DND-41 (cell line): ENCODE measurements at regions not wholly inside any gene's neighbourhood (a gene's known extent, or its start where the extent isn't known, plus 50 kb on each side); places are given as distances from the start of the nearest gene placed in this dataset.

ENCODE experiments used
- ATAC-seq: fragments of 200-7000 bp; cut with Tn5 transposase; 3 replicates; pipeline ENCODE4 v1.9.1; 2021; ENCODE audit warnings: low read depth; ENCODE audit not compliant: insufficient read depth
- DNase-seq: peaks from one replicate; pipeline ENCODE4 v3.0.0-alpha.2; 2020
- H2AFZ ChIP-seq: 2 replicates; pipeline ENCODE4 v1.6.0; 2012; ENCODE audit warnings: low read depth, low read length
- H3K27ac ChIP-seq: 2 replicates; pipeline ENCODE4 v1.5.1; 2012; ENCODE audit warnings: low read length, inconsistent platforms
- H3K27me3 ChIP-seq: fragments of 200-600 bp; sonication (generic); 2 replicates; pipeline ENCODE4 v1.6.0; 2012; ENCODE audit warnings: low read length, mild to moderate bottlenecking, inconsistent platforms; ENCODE audit not compliant: insufficient read depth, poor library complexity
- H3K36me3 ChIP-seq: 2 replicates; pipeline ENCODE4 v1.5.1; 2012; ENCODE audit warnings: low read length, inconsistent platforms; ENCODE audit not compliant: insufficient read depth
- H3K4me1 ChIP-seq: 2 replicates; pipeline ENCODE4 v1.5.1; 2012; ENCODE audit warnings: mild to moderate bottlenecking, low read length; ENCODE audit not compliant: insufficient read depth
- H3K4me2 ChIP-seq: 2 replicates; pipeline ENCODE4 v1.6.0; 2012; ENCODE audit warnings: mild to moderate bottlenecking, moderate library complexity, low read length, inconsistent platforms; ENCODE audit not compliant: insufficient read depth
- H3K4me3 ChIP-seq, 2 experiments: fragments of 200-600 bp in 1 of 2; shearing (Covaris generic) in 1 of 2; 2 replicates each; pipeline ENCODE4 v1.5.1; 2012 to 2016; ENCODE audit warnings: inconsistent platforms in 2 of 2, low read length in 2 of 2, mild to moderate bottlenecking in 2 of 2, low read depth in 1 of 2, moderate library complexity in 1 of 2
- H3K79me2 ChIP-seq: 2 replicates; pipeline ENCODE4 v1.6.0; 2012; ENCODE audit warnings: low read length, inconsistent platforms; ENCODE audit not compliant: insufficient read depth
- H3K9ac ChIP-seq: 2 replicates; pipeline ENCODE4 v1.6.0; 2012; ENCODE audit warnings: low read depth, mild to moderate bottlenecking, inconsistent platforms, low read length, moderate library complexity
- H3K9me3 ChIP-seq: 2 replicates; pipeline ENCODE4 v1.5.1; 2012; ENCODE audit warnings: low read length, moderate library complexity, mild to moderate bottlenecking, inconsistent platforms; ENCODE audit not compliant: insufficient read depth, severe bottlenecking
- H4K20me1 ChIP-seq: 2 replicates; pipeline ENCODE4 v1.6.0; 2012; ENCODE audit warnings: low read length; ENCODE audit not compliant: insufficient read depth
- CTCF ChIP-seq: IDR thresholded peaks from 2 replicates; pipeline ENCODE4 v1.5.1; 2012; ENCODE audit warnings: borderline replicate concordance, low read length, moderate library complexity, mild to moderate bottlenecking; ENCODE audit not compliant: poor library complexity, severe bottlenecking; ENCODE audit errors: extremely low read depth
- EZH2 ChIP-seq: IDR thresholded peaks from 3 replicates; pipeline ENCODE4 v1.6.1; 2012; ENCODE audit warnings: borderline replicate concordance, low read depth, mild to moderate bottlenecking, moderate library complexity, low read length, inconsistent platforms; ENCODE audit not compliant: severe bottlenecking

GRCh38 chr16:82386761-82387160 lies 216.7 kb upstream of the MPHOSPH6 start:
- Histone ChIP-seq H4K20me1 (no peaks in the 10 kb centered on the region), H3K27ac (no peak overlapping the region), H3K9ac (no peak overlapping the region), H3K9me3 (no peaks in the 10 kb centered on the region), H3K79me2 (no peaks in the 10 kb centered on the region), H3K4me1 (no peaks in the 10 kb centered on the region), H3K27me3 (peaks cover 3% of the 10 kb centered on the region), H2AFZ (no peak overlapping the region), H3K36me3 (no peaks in the 10 kb centered on the region), H3K4me2 (no peak overlapping the region), H3K4me3 (no peak overlapping the region)
- DNase-seq (no peak), ATAC-seq (no peak)
- TF ChIP-seq EZH2, result no peak
- no peak for TF ChIP-seq CTCF

GRCh38 chr16:82384949-82385348 lies 214.9 kb upstream of the MPHOSPH6 start:
- H3K27me3 ChIP-seq, result peaks cover 3% of the 10 kb centered on the region
- H3K36me3 ChIP-seq, result no peaks in the 10 kb centered on the region
- no peak overlapping the region for H3K27ac ChIP-seq
- H3K9ac ChIP-seq, result no peak overlapping the region
- no peak for DNase-seq
- TF ChIP-seq EZH2 (no peak), CTCF (no peak)
- H3K4me1 ChIP-seq, result no peaks in the 10 kb centered on the region
- no peaks in the 10 kb centered on the region for H3K9me3 ChIP-seq
- no peak overlapping the region for H2AFZ ChIP-seq
- no peak overlapping the region for H3K4me3 ChIP-seq
- no peak for ATAC-seq
- H4K20me1 ChIP-seq, result no peaks in the 10 kb centered on the region
- no peak overlapping the region for H3K4me2 ChIP-seq
- H3K79me2 ChIP-seq, result no peaks in the 10 kb centered on the region

- TF ChIP-seq EZH2 (no peak), CTCF (no peak)
- H2AFZ ChIP-seq, result no peak overlapping the region
- no peaks in the 10 kb centered on the region for H4K20me1 ChIP-seq
- 0 out of 3 replicates have a peak, but pooled peaks have one; percentile 31 for ATAC-seq
- DNase-seq, result no peak
- no peak overlapping the region for H3K9ac ChIP-seq
- H3K9me3 ChIP-seq, result no peaks in the 10 kb centered on the region
- no peak overlapping the region for H3K4me3 ChIP-seq
- H3K36me3 ChIP-seq, result no peaks in the 10 kb centered on the region
- no peaks in the 10 kb centered on the region for H3K4me1 ChIP-seq
- no peak overlapping the region for H3K4me2 ChIP-seq
- H3K27ac ChIP-seq, result no peak overlapping the region
- peaks cover 3% of the 10 kb centered on the region for H3K27me3 ChIP-seq
- no peaks in the 10 kb centered on the region for H3K79me2 ChIP-seq
These were observed 214.0 kb upstream of the MPHOSPH6 start for GRCh38 chr16:82384017-82384416.

GRCh38 chr16:82382521-82382920 lies 212.5 kb upstream of the MPHOSPH6 start:
- Histone ChIP-seq H4K20me1 (no peaks in the 10 kb centered on the region), H3K4me2 (no peak overlapping the region), H3K9me3 (no peaks in the 10 kb centered on the region), H3K27me3 (peaks cover 3% of the 10 kb centered on the region), H3K4me1 (no peaks in the 10 kb centered on the region), H2AFZ (no peak overlapping the region), H3K27ac (no peak overlapping the region), H3K4me3 (no peak overlapping the region), H3K36me3 (no peaks in the 10 kb centered on the region), H3K79me2 (no peaks in the 10 kb centered on the region), H3K9ac (no peak overlapping the region)
- ATAC-seq (no peak), DNase-seq (no peak)
- TF ChIP-seq CTCF (no peak), EZH2 (no peak)
